Tibial nerve (tissue), 4 donors: ENCODE measurements at regions not wholly inside any gene's neighbourhood (a gene's known extent, or its start where the extent isn't known, plus 50 kb on each side); places are given as distances from the start of the nearest gene placed in this dataset.

Experiments used
- DNase-seq, 2 donors: peaks; one replicate each; pipeline ENCODE4 v3.0.0-alpha.2; 2019; ENCODE audit warnings: low spot score in 2 of 2
- H3K27ac ChIP-seq, 4 donors: fragments of 200-600 bp; sonication (generic) in 3 of 4; one replicate each; pipeline ENCODE4 v1.5.1; 2017 to 2019; ENCODE audit warnings: mild to moderate bottlenecking in 1 of 4
- H3K27me3 ChIP-seq, 2 donors: fragments of 200-600 bp; sonication (generic) in 1 of 2; one replicate each; pipeline versions ENCODE4 v1.5.1 to v1.6.0; 2017 to 2019
- H3K36me3 ChIP-seq, 3 donors: fragments of 200-600 bp; sonication (generic); one replicate each; pipeline ENCODE4 v1.5.1; 2018 to 2019
- H3K4me1 ChIP-seq, 4 donors: fragments of 200-600 bp; sonication (generic) in 3 of 4; one replicate each; pipeline ENCODE4 v1.5.1; 2017 to 2019
- H3K4me3 ChIP-seq, 4 donors: fragments of 200-600 bp; sonication (generic) in 3 of 4; one replicate each; pipeline ENCODE4 v1.5.1; 2017 to 2019; ENCODE audit warnings: mild to moderate bottlenecking in 1 of 4, moderate library complexity in 1 of 4
- H3K9me3 ChIP-seq, 4 donors: fragments of 200-600 bp; sonication (generic) in 3 of 4; one replicate each; pipeline ENCODE4 v1.5.1; 2017 to 2019
- CTCF ChIP-seq, 5 experiments: fragments of 200-600 bp in 3 of 5; fragments of 450-650 bp in 2 of 5; sonication (generic) in 3 of 5; IDR thresholded peaks; one replicate each; pipeline ENCODE4 v1.5.1; 2016 to 2019; ENCODE audit warnings: antibody characterized with exemption in 5 of 5, mild to moderate bottlenecking in 3 of 5, moderate library complexity in 2 of 5
- EP300 ChIP-seq, 2 donors: sonication (generic); formaldehyde crosslinking; IDR thresholded peaks; one replicate each; pipeline ENCODE4 v1.6.1; 2017; ENCODE audit warnings: antibody characterized with exemption in 2 of 2, mild to moderate bottlenecking in 1 of 2
- POLR2A ChIP-seq, 2 donors: fragments of 450-650 bp; IDR thresholded peaks; one replicate each; pipeline ENCODE4 v1.6.1; 2017; ENCODE audit warnings: antibody characterized with exemption in 2 of 2, mild to moderate bottlenecking in 2 of 2, moderate library complexity in 2 of 2
- WGBS, 2 donors: methylation state at CpG; one replicate each; pipeline ENCODE4 v1.1.5; 2018; 5-methylcytosine and 5-hydroxymethylcytosine counted together

- H3K36me3 ChIP-seq: no peaks in the 10 kb centered on the region
- no peak for TF ChIP-seq POLR2A (IDR thresholded peaks at IDR 0.05)
- TF ChIP-seq CTCF (IDR thresholded peaks at IDR 0.05): no peak
- TF ChIP-seq EP300 (IDR thresholded peaks at IDR 0.05): no peak
- H3K27ac ChIP-seq: no peak overlapping the region
- WGBS, 2 donors: 81 to 82% methylated on average over 5 to 6 of the region's 6 CpGs
- H3K4me1 ChIP-seq: no peaks in the 10 kb centered on the region
- H3K9me3 ChIP-seq: no peaks in the 10 kb centered on the region
- no peaks in the 10 kb centered on the region for H3K27me3 ChIP-seq
- no peak for DNase-seq
- H3K4me3 ChIP-seq: no peak overlapping the region
These were observed 259.6 kb downstream of the XXYLT1 start for GRCh38 chr3:195011231-195011834.

GRCh38 chr3:195012100-195012499 is 258.9 kb downstream of the XXYLT1 start:
- Histone ChIP-seq H3K9me3 (no peaks in the 10 kb centered on the region), H3K4me3 (no peak overlapping the region), H3K27me3 (no peaks in the 10 kb centered on the region), H3K4me1 (no peaks in the 10 kb centered on the region), H3K36me3 (no peaks in the 10 kb centered on the region), H3K27ac (no peak overlapping the region)
- WGBS, 2 donors: 85 to 92% methylated on average over 4 of the region's 4 CpGs
- DNase-seq: no peak
- TF ChIP-seq CTCF (IDR thresholded peaks at IDR 0.05) (no peak), EP300 (IDR thresholded peaks at IDR 0.05) (no peak), POLR2A (IDR thresholded peaks at IDR 0.05) (no peak)

GRCh38 chr3:195012571-195012970 is 258.4 kb downstream of the XXYLT1 start:
- no peak overlapping the region for H3K27ac ChIP-seq
- no peaks in the 10 kb centered on the region for H3K4me1 ChIP-seq
- no peaks in the 10 kb centered on the region for H3K9me3 ChIP-seq
- no peak overlapping the region for H3K4me3 ChIP-seq
- no peak for DNase-seq
- no peaks in the 10 kb centered on the region for H3K27me3 ChIP-seq
- no peak for TF ChIP-seq CTCF (IDR thresholded peaks at IDR 0.05)
- TF ChIP-seq POLR2A (IDR thresholded peaks at IDR 0.05): no peak
- H3K36me3 ChIP-seq: no peaks in the 10 kb centered on the region
- WGBS, 2 donors: 87 to 94% methylated on average over 4 of the region's 4 CpGs

GRCh38 chr3:195013411-195014361 is 257.3 kb downstream of the XXYLT1 start:
- 75% methylated on average over 17 of the region's 17 CpGs for WGBS, 2 donors
- no peak for DNase-seq

More at GRCh38 chr3:195013411-195014361, 257.3 kb downstream of the XXYLT1 start:
- H3K4me3 ChIP-seq: no peak overlapping the region
- H3K36me3 ChIP-seq: no peaks in the 10 kb centered on the region
- H3K27me3 ChIP-seq: peaks cover 0 to 8% of the 10 kb centered on the region in 2 donors
- no peaks in the 10 kb centered on the region for H3K4me1 ChIP-seq
- no peak overlapping the region for H3K27ac ChIP-seq
- H3K9me3 ChIP-seq: no peaks in the 10 kb centered on the region
- TF ChIP-seq POLR2A (IDR thresholded peaks at IDR 0.05) (no peak), CTCF (IDR thresholded peaks at IDR 0.05) (no peak), EP300 (IDR thresholded peaks at IDR 0.05) (no peak)
